Lower leg skin (tissue), 4 donors: ENCODE measurements at regions not wholly inside any gene's neighbourhood (a gene's known extent, or its start where the extent isn't known, plus 50 kb on each side); places are given as distances from the start of the nearest gene placed in this dataset.

Source experiments
- DNase-seq, 2 donors: peaks; one replicate each; pipeline ENCODE4 v3.0.0-alpha.2; 2019; ENCODE audit warnings: low spot score in 2 of 2
- H3K4me3 ChIP-seq: fragments of 200-600 bp; sonication (generic); 2 replicates; pipeline ENCODE4 v1.5.1; 2017; ENCODE audit warnings: mild to moderate bottlenecking, low read depth; ENCODE audit not compliant: poor library complexity, severe bottlenecking
- CTCF ChIP-seq, 3 donors: fragments of 450-650 bp; IDR thresholded peaks; one replicate each; pipeline ENCODE4 v1.5.1; 2016; ENCODE audit warnings: antibody characterized with exemption in 3 of 3, mild to moderate bottlenecking in 3 of 3, moderate library complexity in 2 of 3
- POLR2A ChIP-seq, 2 donors: fragments of 450-650 bp; IDR thresholded peaks; one replicate each; pipeline ENCODE4 v1.6.1; 2016 to 2017; ENCODE audit warnings: antibody characterized with exemption in 2 of 2, mild to moderate bottlenecking in 1 of 2, moderate library complexity in 1 of 2
- WGBS, 2 donors: methylation state at CpG; one replicate each; pipeline ENCODE4 v1.1.5; 2018; 5-methylcytosine and 5-hydroxymethylcytosine counted together
- intact Hi-C: fragments of 100-400 bp; cut with DNase I; formaldehyde crosslinking; loops from one replicate; pipeline ENCODE4 v1.15.0; 2023; ENCODE audit warnings: low total_unique reads

GRCh38 chr15:87155771-87156170, 1076.1 kb downstream of the AGBL1 start:
- DNase-seq: no peak
- WGBS, 2 donors: 78 to 82% methylated on average over 4 of the region's 4 CpGs
- H3K4me3 ChIP-seq: no peak overlapping the region
- intact Hi-C loops: no loop called here
- TF ChIP-seq POLR2A (IDR thresholded peaks at IDR 0.05) (no peak), CTCF (IDR thresholded peaks at IDR 0.05) (no peak)

GRCh38 chr15:87154761-87155160, 1075.1 kb downstream of the AGBL1 start:
- no peak for TF ChIP-seq POLR2A (IDR thresholded peaks at IDR 0.05)
- no peak for TF ChIP-seq CTCF (IDR thresholded peaks at IDR 0.05)
- intact Hi-C loops: no loop called here

GRCh38 chr15:87151202-87151748, 1071.6 kb downstream of the AGBL1 start:
- intact Hi-C loops: no loop called here
- 87 to 95% methylated on average over 2 of the region's 2 CpGs for WGBS, 2 donors
- no peak overlapping the region for H3K4me3 ChIP-seq
- TF ChIP-seq POLR2A (IDR thresholded peaks at IDR 0.05): no peak
- TF ChIP-seq CTCF (IDR thresholded peaks at IDR 0.05): no peak
- DNase-seq: no peak

More at GRCh38 chr15:87154761-87155160, 1075.1 kb downstream of the AGBL1 start:
- DNase-seq: no peak
- no peak overlapping the region for H3K4me3 ChIP-seq

- H3K4me3 ChIP-seq: no peak overlapping the region
- DNase-seq: no peak
- intact Hi-C loops: no loop called here
- no peak for TF ChIP-seq POLR2A (IDR thresholded peaks at IDR 0.05)
- TF ChIP-seq CTCF (IDR thresholded peaks at IDR 0.05): no peak
- 79 to 94% methylated on average over 2 of the region's 2 CpGs for WGBS, 2 donors
Observed at GRCh38 chr15:87145696-87146095, 1066.0 kb downstream of the AGBL1 start.

GRCh38 chr15:87144775-87145174, 1065.1 kb downstream of the AGBL1 start:
- H3K4me3 ChIP-seq: no peak overlapping the region
- DNase-seq: no peak
- 74 to 82% methylated on average over 1 of the region's 1 CpG for WGBS, 2 donors
- intact Hi-C loops: no loop called here
- TF ChIP-seq POLR2A (IDR thresholded peaks at IDR 0.05) (no peak), CTCF (IDR thresholded peaks at IDR 0.05) (no peak)

- no peak for DNase-seq
- TF ChIP-seq CTCF (IDR thresholded peaks at IDR 0.05): no peak
- no peak for TF ChIP-seq POLR2A (IDR thresholded peaks at IDR 0.05)
- intact Hi-C loops: no loop called here
- H3K4me3 ChIP-seq: no peak overlapping the region
Observed at GRCh38 chr15:87142096-87142495, 1062.4 kb downstream of the AGBL1 start.
